IMR-90 (cell line): ENCODE measurements at regions not wholly inside any gene's neighbourhood (a gene's known extent, or its start where the extent isn't known, plus 50 kb on each side); places are given as distances from the start of the nearest gene placed in this dataset.

Experiments used
- ATAC-seq: fragments of 200-7000 bp; cut with Tn5 transposase; 2 replicates; pipeline ENCODE4 v1.9.1; 2020; ENCODE audit warnings: low read depth, mild to moderate bottlenecking, moderate library complexity
- BruUV-seq: library from RNA; stranded (reverse); fragments of 400-500 nt; replicated peaks from 2 replicates; lab custom pipeline; 2021; lab: Mats Ljungman, UMichigan
- CTCF ChIA-PET: fragments of 300-600 bp; formaldehyde crosslinking; extraction: SDS; loops from one replicate; lab custom pipeline; 2021; ENCODE audit warnings: antibody characterized with exemption; lab: Yijun Ruan, JAX
- POLR2A ChIA-PET: fragments of 300-600 bp; sonication (Branson Sonifier 250); formaldehyde crosslinking; loops from one replicate; lab custom pipeline; 2022; ENCODE audit warnings: antibody characterized with exemption; ENCODE audit not compliant: unreplicated experiment; lab: Charles Lee
- DNase-seq: peaks from one replicate; pipeline ENCODE4 v3.0.0; 2013
- H2AFZ ChIP-seq: replicated peaks from 2 replicates; pipeline ENCODE3; 2013; ENCODE audit warnings: low read length, mild to moderate bottlenecking; ENCODE audit not compliant: poor library complexity
- H2AK5ac ChIP-seq: 2 replicates; pipeline ENCODE4 v1.6.1; 2013; ENCODE audit warnings: low read depth, low read length, inconsistent platforms
- H2AK9ac ChIP-seq: replicated peaks from 2 replicates; pipeline ENCODE3; 2013; ENCODE audit warnings: mild to moderate bottlenecking, low read depth, low read length, moderate library complexity; ENCODE audit not compliant: poor library complexity
- H2BK120ac ChIP-seq: 2 replicates; pipeline ENCODE4 v1.6.1; 2013; ENCODE audit warnings: low read depth, low read length, inconsistent platforms
- H2BK15ac ChIP-seq: 3 replicates; pipeline ENCODE4 v1.6.1; 2013; ENCODE audit warnings: low read depth, low read length, inconsistent platforms
- H2BK20ac ChIP-seq: 2 replicates; pipeline ENCODE4 v1.6.1; 2013; ENCODE audit warnings: low read depth, mild to moderate bottlenecking, inconsistent platforms, low read length, moderate library complexity
- H2BK5ac ChIP-seq: 2 replicates; pipeline ENCODE4 v1.6.1; 2013; ENCODE audit warnings: mild to moderate bottlenecking, low read depth, low read length, inconsistent platforms; ENCODE audit not compliant: poor library complexity, severe bottlenecking
- H3K14ac ChIP-seq: replicated peaks from 2 replicates; pipeline ENCODE4 v1.6.1; 2013; ENCODE audit warnings: low read depth, low read length, inconsistent platforms
- H3K18ac ChIP-seq: 2 replicates; pipeline ENCODE4 v1.6.1; 2013; ENCODE audit warnings: low read depth, low read length, control low read depth
- H3K23ac ChIP-seq: 2 replicates; pipeline ENCODE4 v1.6.1; 2013; ENCODE audit warnings: low read depth, low read length, inconsistent platforms
- H3K27ac ChIP-seq: 2 replicates; pipeline ENCODE4 v1.5.1; 2013; ENCODE audit warnings: mild to moderate bottlenecking, control low read depth, low read length; ENCODE audit not compliant: insufficient read depth
- H3K27me3 ChIP-seq: 2 replicates; pipeline ENCODE4 v1.6.1; 2013; ENCODE audit warnings: low read length; ENCODE audit not compliant: control insufficient read depth, insufficient read depth
- H3K36me3 ChIP-seq: 2 replicates; pipeline ENCODE4 v1.6.1; 2013; ENCODE audit warnings: low read length, mixed read lengths; ENCODE audit not compliant: control insufficient read depth, insufficient read depth
- H3K4ac ChIP-seq: 2 replicates; pipeline ENCODE4 v1.6.1; 2013; ENCODE audit warnings: low read depth, low read length, inconsistent platforms
- H3K4me1 ChIP-seq: 2 replicates; pipeline ENCODE4 v1.6.1; 2013; ENCODE audit warnings: low read length, mixed read lengths; ENCODE audit not compliant: control insufficient read depth, insufficient read depth
- H3K4me2 ChIP-seq: 2 replicates; pipeline ENCODE4 v1.6.1; 2013; ENCODE audit warnings: low read depth, mild to moderate bottlenecking, control low read depth, low read length, moderate library complexity
- H3K4me3 ChIP-seq: 2 replicates; pipeline ENCODE4 v1.5.1; 2013; ENCODE audit warnings: low read depth, mild to moderate bottlenecking, control low read depth, low read length, moderate library complexity; ENCODE audit not compliant: insufficient read depth
- H3K56ac ChIP-seq: 2 replicates; pipeline ENCODE4 v1.6.1; 2013; ENCODE audit warnings: low read length, inconsistent platforms; ENCODE audit not compliant: insufficient read depth; ENCODE audit errors: extremely low read depth
- H3K79me1 ChIP-seq, 2 experiments: 2 replicates each; pipeline ENCODE4 v1.6.1; 2013; ENCODE audit warnings: low read length in 2 of 2, inconsistent platforms in 1 of 2, low read depth in 1 of 2
- H3K9ac ChIP-seq: 2 replicates; pipeline ENCODE4 v1.6.1; 2013; ENCODE audit warnings: low read depth, low read length, control low read depth
- H3K9me1 ChIP-seq: 2 replicates; pipeline ENCODE4 v1.6.1; 2013; ENCODE audit warnings: low read length, inconsistent platforms; ENCODE audit not compliant: insufficient read depth
- H3K9me3 ChIP-seq: 2 replicates; pipeline ENCODE4 v1.6.1; 2013; ENCODE audit warnings: low read length; ENCODE audit not compliant: control insufficient read depth, insufficient read depth
- H4K20me1 ChIP-seq: 2 replicates; pipeline ENCODE4 v1.6.1; 2013; ENCODE audit warnings: low read length, inconsistent platforms; ENCODE audit not compliant: insufficient read depth
- H4K5ac ChIP-seq: 2 replicates; pipeline ENCODE4 v1.6.1; 2013; ENCODE audit warnings: mild to moderate bottlenecking, low read depth, low read length, control low read depth
- H4K8ac ChIP-seq, 2 experiments: 2 replicates each; pipeline ENCODE4 v1.6.1; 2013; ENCODE audit warnings: low read depth in 2 of 2, low read length in 2 of 2, control low read depth in 1 of 2, inconsistent platforms in 1 of 2
- H4K91ac ChIP-seq: 2 replicates; pipeline ENCODE4 v1.6.1; 2013; ENCODE audit warnings: low read depth, low read length, inconsistent platforms; ENCODE audit not compliant: insufficient read depth
- BHLHE40 ChIP-seq: fragments of 150-350 bp; IDR thresholded peaks from 2 replicates; pipeline ENCODE4 v1.6.1; 2016; ENCODE audit warnings: mild to moderate bottlenecking, low read depth, low read length
- CEBPB ChIP-seq: IDR thresholded peaks from 2 replicates; pipeline ENCODE4 v1.6.1; 2012; ENCODE audit warnings: low read depth, low read length, improper control_type of control experiment
- CHD1 ChIP-seq: IDR thresholded peaks from 2 replicates; pipeline ENCODE4 v1.6.1; 2012; ENCODE audit warnings: low read depth, low read length, improper control_type of control experiment
- CTCF ChIP-seq: conservative IDR thresholded peaks from 2 replicates; pipeline ENCODE4 v1.5.1; 2012; ENCODE audit warnings: mild to moderate bottlenecking, low read depth, low read length, improper control_type of control experiment
- ELK1 ChIP-seq: fragments of 150-350 bp; IDR thresholded peaks from 2 replicates; pipeline ENCODE4 v1.6.1; 2016; ENCODE audit warnings: low read depth, mild to moderate bottlenecking, low read length, moderate library complexity, borderline replicate concordance
- MAFK ChIP-seq: IDR thresholded peaks from 2 replicates; pipeline ENCODE4 v1.6.1; 2012; ENCODE audit warnings: low read depth, low read length, improper control_type of control experiment
- MAZ ChIP-seq: IDR thresholded peaks from 2 replicates; pipeline ENCODE4 v1.6.1; 2012; ENCODE audit warnings: low read depth, mild to moderate bottlenecking, low read length, improper control_type of control experiment, moderate library complexity, borderline replicate concordance
- POLR2A ChIP-seq: IDR thresholded peaks from 2 replicates; pipeline ENCODE4 v1.6.1; 2012; ENCODE audit warnings: mild to moderate bottlenecking, low read depth, low read length
- RAD21 ChIP-seq: IDR thresholded peaks from 2 replicates; pipeline ENCODE4 v1.6.1; 2012; ENCODE audit warnings: low read length, improper control_type of control experiment
- RFX5 ChIP-seq: IDR thresholded peaks from 2 replicates; pipeline ENCODE4 v1.8.0; 2012; ENCODE audit warnings: low read depth, mild to moderate bottlenecking, low read length, moderate library complexity
- SMC3 ChIP-seq: fragments of 150-350 bp; IDR thresholded peaks from 2 replicates; pipeline ENCODE4 v1.6.1; 2016; ENCODE audit warnings: low read depth, mild to moderate bottlenecking, antibody characterized with exemption, low read length, moderate library complexity
- WGBS, 2 experiments: methylation state at CpG; one replicate each; pipeline versions ENCODE4 v1.1.5 to v1.1.7; 2013; ENCODE audit warnings: missing lambda C conversion rate in 2 of 2; ENCODE audit not compliant: insufficient read length in 1 of 2; ENCODE audit errors: extremely low coverage in 2 of 2; 5-methylcytosine and 5-hydroxymethylcytosine counted together
- dilution Hi-C: fragments of 300-500 bp; cut with HindIII; formaldehyde crosslinking; loops from one replicate; pipeline ENCODE4 v1.14.3; 2018; ENCODE audit warnings: low sequenced_read_pairs; ENCODE audit not compliant: unreplicated experiment
- in situ Hi-C: fragments of 300-500 bp; cut with MboI; formaldehyde crosslinking; loops from 3 replicates; pipeline ENCODE4 v1.14.3; 2019; ENCODE audit warnings: low sequenced_read_pairs, inconsistent platforms, mixed read lengths
- intact Hi-C: fragments of 100-400 bp; cut with micrococcal nuclease; formaldehyde crosslinking; loops from 2 replicates; pipeline ENCODE4 v1.10.0; 2022

GRCh38 chr14:95787941-95788340 is 74.0 kb upstream of the TCL1A start:
- CTCF ChIA-PET: no interaction called here
- H2BK15ac ChIP-seq: no peak overlapping the region
- no TSS peak for BruUV-seq

More at GRCh38 chr14:95787941-95788340, 74.0 kb upstream of the TCL1A start:
- no peak overlapping the region for H3K56ac ChIP-seq
- no peaks in the 10 kb centered on the region for H3K36me3 ChIP-seq
- no peak overlapping the region for H3K4me3 ChIP-seq
- H2AK5ac ChIP-seq: no peak overlapping the region
- no peaks in the 10 kb centered on the region for H3K4me1 ChIP-seq
- no peak overlapping the region for H3K18ac ChIP-seq
- H4K8ac ChIP-seq: no peak overlapping the region
- H4K20me1 ChIP-seq: no peaks in the 10 kb centered on the region
- DNase-seq: no peak
- in situ Hi-C loops (no loop called here), intact Hi-C loops (no loop called here), dilution Hi-C loops (loop anchor here (25.0 kb wide), 1 partner anchor 226 kb away; no protein-coding TSS in a partner anchor)
- TF ChIP-seq SMC3 (no peak), ELK1 (no peak), BHLHE40 (no peak), MAFK (no peak), POLR2A (no peak), RFX5 (no peak), CEBPB (no peak), RAD21 (no peak), CTCF (no peak), MAZ (no peak), CHD1 (no peak)
- no peak overlapping the region for H3K23ac ChIP-seq
- H3K9ac ChIP-seq: no peak overlapping the region
- H3K27me3 ChIP-seq: no peaks in the 10 kb centered on the region
- H2AFZ ChIP-seq: no peak overlapping the region
- POLR2A ChIA-PET: no interaction called here
- H3K9me3 ChIP-seq: no peaks in the 10 kb centered on the region; the same call in 1 of the 2 replicates
- no peak overlapping the region for H2BK120ac ChIP-seq
- H3K9me1 ChIP-seq: no peaks in the 10 kb centered on the region
- H3K27ac ChIP-seq: no peak overlapping the region
- no peak for ATAC-seq
- no peak overlapping the region for H3K4me2 ChIP-seq
- H3K4ac ChIP-seq: no peak overlapping the region
- H3K79me1 ChIP-seq: no peaks in the 10 kb centered on the region
- no peak overlapping the region for H4K5ac ChIP-seq
- no peak overlapping the region for H2BK5ac ChIP-seq
- peak overlapping the region; percentile 72 for H2AK9ac ChIP-seq
- no peak overlapping the region for H4K91ac ChIP-seq
- H2BK20ac ChIP-seq: no peak overlapping the region
- no peak overlapping the region for H3K14ac ChIP-seq
- WGBS, 2 experiments: 79% methylated on average over 2 of the region's 3 CpGs; no CpG with 5 or more reads in 1 of the 2 experiments
